Mucosa of rectum (tissue), 2 donors: ENCODE measurements at regions not wholly inside any gene's neighbourhood (a gene's known extent, or its start where the extent isn't known, plus 50 kb on each side); places are given as distances from the start of the nearest gene placed in this dataset.
"Not testable (repeated sequence)": the region's sequence is repeated elsewhere in the genome, so short reads cannot be mapped to it uniquely, and the experiment has no call there.

ENCODE experiments used
- H3K27ac ChIP-seq, 2 donors: one replicate each; pipeline ENCODE4 v1.7.0; 2013; ENCODE audit warnings: inconsistent platforms in 2 of 2, low read depth in 2 of 2, low read length in 2 of 2
- H3K27me3 ChIP-seq, 2 donors: one replicate each; pipeline ENCODE4 v1.7.0; 2013; ENCODE audit warnings: low read length in 2 of 2; ENCODE audit not compliant: control insufficient read depth in 2 of 2, insufficient read depth in 2 of 2
- H3K36me3 ChIP-seq, 2 donors: one replicate each; pipeline ENCODE4 v1.7.0; 2013; ENCODE audit warnings: low read length in 2 of 2; ENCODE audit not compliant: control insufficient read depth in 2 of 2, insufficient read depth in 2 of 2
- H3K4me1 ChIP-seq, 2 donors: one replicate each; pipeline ENCODE4 v1.7.0; 2013; ENCODE audit warnings: low read length in 2 of 2, mild to moderate bottlenecking in 1 of 2; ENCODE audit not compliant: control insufficient read depth in 2 of 2, insufficient read depth in 2 of 2
- H3K4me3 ChIP-seq, 2 donors: one replicate each; pipeline ENCODE4 v1.7.0; 2013; ENCODE audit warnings: low read length in 2 of 2
- H3K9ac ChIP-seq, 2 donors: one replicate each; pipeline ENCODE4 v1.7.0; 2013; ENCODE audit warnings: low read length in 2 of 2, low read depth in 1 of 2, mild to moderate bottlenecking in 1 of 2
- H3K9me3 ChIP-seq, 2 donors: one replicate each; pipeline ENCODE4 v1.7.0; 2013; ENCODE audit warnings: low read length in 2 of 2; ENCODE audit not compliant: control insufficient read depth in 2 of 2
- donor health status: healthy.
- donor health status: Normal muscosa, but diverticular disease.

GRCh38 chr3:71987089-71987735, 202.3 kb upstream of the PROK2 start:
- Histone ChIP-seq H3K9ac (no peak overlapping the region), H3K27me3 (no peaks in the 10 kb centered on the region), H3K4me1 (no peaks in the 10 kb centered on the region), H3K27ac (no peak overlapping the region), H3K4me3 (no peak overlapping the region), H3K36me3 (no peaks in the 10 kb centered on the region), H3K9me3 (no peaks in the 10 kb centered on the region)

GRCh38 chr3:71986606-71987005, 201.7 kb upstream of the PROK2 start:
- Histone ChIP-seq H3K27me3 (no peaks in the 10 kb centered on the region), H3K27ac (no peak overlapping the region), H3K36me3 (no peaks in the 10 kb centered on the region), H3K4me3 (no peak overlapping the region), H3K9ac (no peak overlapping the region), H3K9me3 (no peaks in the 10 kb centered on the region), H3K4me1 (no peaks in the 10 kb centered on the region)

- H3K4me1 ChIP-seq = no peaks in the 10 kb centered on the region
- no peaks in the 10 kb centered on the region for H3K27me3 ChIP-seq
- no peaks in the 10 kb centered on the region for H3K36me3 ChIP-seq
- H3K4me3 ChIP-seq = peak overlapping the region in 1 of 2 donors; percentile 31
- H3K27ac ChIP-seq = peak overlapping the region; percentile 34 to 58
- H3K9me3 ChIP-seq = no peaks in the 10 kb centered on the region
- H3K9ac ChIP-seq = no peak overlapping the region
Measured at GRCh38 chr3:71984843-71985613, 200.1 kb upstream of the PROK2 start.

- Histone ChIP-seq H3K27ac (no peak overlapping the region), H3K4me3 (no peak overlapping the region), H3K4me1 (no peaks in the 10 kb centered on the region), H3K27me3 (peaks cover 0 to 1% of the 10 kb centered on the region in 2 donors), H3K9me3 (no peaks in the 10 kb centered on the region), H3K36me3 (no peaks in the 10 kb centered on the region), H3K9ac (no peak overlapping the region)
Measured at GRCh38 chr3:71983694-71984093, 198.7 kb upstream of the PROK2 start.

GRCh38 chr3:71982506-71983258, 197.7 kb upstream of the PROK2 start:
- H3K27me3 ChIP-seq, H3K4me3 ChIP-seq, H3K36me3 ChIP-seq, H3K4me1 ChIP-seq, H3K9ac ChIP-seq, H3K27ac ChIP-seq, H3K9me3 ChIP-seq: not testable (repeated sequence)

- no peak overlapping the region for H3K9ac ChIP-seq
- no peaks in the 10 kb centered on the region for H3K36me3 ChIP-seq
- H3K4me1 ChIP-seq = no peaks in the 10 kb centered on the region
- H3K9me3 ChIP-seq = no peaks in the 10 kb centered on the region
- no peak overlapping the region for H3K4me3 ChIP-seq
- H3K27me3 ChIP-seq = peaks cover 0 to 2% of the 10 kb centered on the region in 2 donors
- no peak overlapping the region for H3K27ac ChIP-seq
Measured at GRCh38 chr3:71979175-71979574, 194.2 kb upstream of the PROK2 start.

- no peaks in the 10 kb centered on the region for H3K36me3 ChIP-seq
- no peaks in the 10 kb centered on the region for H3K9me3 ChIP-seq
- H3K27ac ChIP-seq = no peak overlapping the region
- H3K4me1 ChIP-seq = no peaks in the 10 kb centered on the region
- peaks cover 0 to 2% of the 10 kb centered on the region in 2 donors for H3K27me3 ChIP-seq
- no peak overlapping the region for H3K4me3 ChIP-seq
- no peak overlapping the region for H3K9ac ChIP-seq
Measured at GRCh38 chr3:71978150-71978721, 193.3 kb upstream of the PROK2 start.

GRCh38 chr3:71977525-71977924, 192.6 kb upstream of the PROK2 start:
- no peaks in the 10 kb centered on the region for H3K36me3 ChIP-seq
- H3K9ac ChIP-seq = no peak overlapping the region
- no peak overlapping the region for H3K4me3 ChIP-seq
- H3K4me1 ChIP-seq = no peaks in the 10 kb centered on the region
- H3K9me3 ChIP-seq = no peaks in the 10 kb centered on the region
- H3K27me3 ChIP-seq = peaks cover 0 to 2% of the 10 kb centered on the region in 2 donors
- H3K27ac ChIP-seq = no peak overlapping the region

GRCh38 chr3:71975573-71975972, 190.6 kb upstream of the PROK2 start:
- H3K27ac ChIP-seq = no peak overlapping the region

GRCh38 chr3:71974786-71975185, 189.8 kb upstream of the PROK2 start:
- no peaks in the 10 kb centered on the region for H3K36me3 ChIP-seq
- H3K9me3 ChIP-seq = no peaks in the 10 kb centered on the region
- H3K27me3 ChIP-seq = peaks cover 0 to 2% of the 10 kb centered on the region in 2 donors
- H3K9ac ChIP-seq = no peak overlapping the region
- no peak overlapping the region for H3K4me3 ChIP-seq
- no peaks in the 10 kb centered on the region for H3K4me1 ChIP-seq
- no peak overlapping the region for H3K27ac ChIP-seq

More at GRCh38 chr3:71975573-71975972, 190.6 kb upstream of the PROK2 start:
- no peaks in the 10 kb centered on the region for H3K9me3 ChIP-seq
- H3K4me1 ChIP-seq = no peaks in the 10 kb centered on the region
- H3K9ac ChIP-seq = no peak overlapping the region
- peaks cover 0 to 2% of the 10 kb centered on the region in 2 donors for H3K27me3 ChIP-seq
- no peaks in the 10 kb centered on the region for H3K36me3 ChIP-seq
- no peak overlapping the region for H3K4me3 ChIP-seq
